ENCODE measurements at regions not wholly inside any gene's neighbourhood (a gene's known extent, or its start where the extent isn't known, plus 50 kb on each side); places are given as distances from the start of the nearest gene placed in this dataset.
"Not testable (repeated sequence)": the region's sequence is repeated elsewhere in the genome, so short reads cannot be mapped to it uniquely, and the experiment has no call there.

GRCh38 chr3:34511891-34512290 lies 713.5 kb downstream of the PDCD6IP start:
- TF ChIP-seq CTCF (IDR thresholded peaks at IDR 0.05) (no peak), POLR2A (IDR thresholded peaks at IDR 0.05) (no peak)
- 62 to 64% methylated on average over 3 of the region's 3 CpGs for WGBS, 2 donors
- no peak for DNase-seq (ENCODE audit: low spot score in 2 of 2)
- intact Hi-C loops (cut with DNase I; ENCODE audit: low total_unique reads) = no loop called here
- H3K4me3 ChIP-seq (ENCODE audit: low read depth, poor library complexity, severe bottlenecking) = no peak overlapping the region

GRCh38 chr3:34519008-34519407 lies 720.6 kb downstream of the PDCD6IP start:
- WGBS, 2 donors = 88 to 90% methylated on average over 2 of the region's 2 CpGs
- DNase-seq (ENCODE audit: low spot score in 2 of 2); intact Hi-C loops (cut with DNase I; ENCODE audit: low total_unique reads); H3K4me3 ChIP-seq (ENCODE audit: low read depth, poor library complexity, severe bottlenecking): not testable (repeated sequence)

GRCh38 chr3:34531156-34531555 lies 732.7 kb downstream of the PDCD6IP start:
- no peak for DNase-seq (ENCODE audit: low spot score in 2 of 2)
- 77 to 79% methylated on average over 5 of the region's 5 CpGs for WGBS, 2 donors
- H3K4me3 ChIP-seq (ENCODE audit: low read depth, poor library complexity, severe bottlenecking) = no peak overlapping the region
- TF ChIP-seq CTCF (IDR thresholded peaks at IDR 0.05) (no peak), POLR2A (IDR thresholded peaks at IDR 0.05) (no peak)
- intact Hi-C loops (cut with DNase I; ENCODE audit: low total_unique reads) = no loop called here

GRCh38 chr3:34533451-34533850 lies 735.0 kb downstream of the PDCD6IP start:
- no peak overlapping the region for H3K4me3 ChIP-seq (ENCODE audit: low read depth, poor library complexity, severe bottlenecking)
- 51 to 54% methylated on average over 2 of the region's 2 CpGs for WGBS, 2 donors
- intact Hi-C loops (cut with DNase I; ENCODE audit: low total_unique reads) = no loop called here
- no peak for TF ChIP-seq POLR2A (IDR thresholded peaks at IDR 0.05)
- TF ChIP-seq CTCF (IDR thresholded peaks at IDR 0.05) = no peak
- no peak for DNase-seq (ENCODE audit: low spot score in 2 of 2)

- TF ChIP-seq POLR2A (IDR thresholded peaks at IDR 0.05) (no peak), CTCF (IDR thresholded peaks at IDR 0.05) (no peak)
- WGBS, 2 donors = 57 to 68% methylated on average over 1 of the region's 1 CpG
- H3K4me3 ChIP-seq (ENCODE audit: low read depth, poor library complexity, severe bottlenecking) = no peak overlapping the region
- intact Hi-C loops (cut with DNase I; ENCODE audit: low total_unique reads) = no loop called here
- no peak for DNase-seq (ENCODE audit: low spot score in 2 of 2)
Measured at GRCh38 chr3:34534013-34534412, 735.6 kb downstream of the PDCD6IP start.

- WGBS, 2 donors = 79 to 82% methylated on average over 4 of the region's 4 CpGs
- no peak overlapping the region for H3K4me3 ChIP-seq (ENCODE audit: low read depth, poor library complexity, severe bottlenecking)
- TF ChIP-seq CTCF (IDR thresholded peaks at IDR 0.05) (no peak), POLR2A (IDR thresholded peaks at IDR 0.05) (no peak)
- intact Hi-C loops (cut with DNase I; ENCODE audit: low total_unique reads) = no loop called here
- DNase-seq (ENCODE audit: low spot score in 2 of 2) = no peak
Measured at GRCh38 chr3:34544136-34544535, 745.7 kb downstream of the PDCD6IP start.

All from lower leg skin (tissue), 4 donors.